GM19463 (cell line): ENCODE measurements at regions not wholly inside any gene's neighbourhood (a gene's known extent, or its start where the extent isn't known, plus 50 kb on each side); places are given as distances from the start of the nearest gene placed in this dataset.
"Not testable (repeated sequence)": the region's sequence is repeated elsewhere in the genome, so short reads cannot be mapped to it uniquely, and the experiment has no call there.

Experiments used
- ATAC-seq: cut with Tn5 transposase; IDR thresholded peaks from one replicate; pipeline ENCODE4 v1.9.1; 2021; ENCODE audit warnings: mild to moderate bottlenecking, moderate library complexity; ENCODE audit not compliant: unreplicated experiment

- ATAC-seq: no peak
Measured at GRCh38 chr1:29388884-29389283, 152.6 kb downstream of the PTPRU start.

- ATAC-seq: no peak
Measured at GRCh38 chr1:29388170-29388569, 151.8 kb downstream of the PTPRU start.

DNA sequence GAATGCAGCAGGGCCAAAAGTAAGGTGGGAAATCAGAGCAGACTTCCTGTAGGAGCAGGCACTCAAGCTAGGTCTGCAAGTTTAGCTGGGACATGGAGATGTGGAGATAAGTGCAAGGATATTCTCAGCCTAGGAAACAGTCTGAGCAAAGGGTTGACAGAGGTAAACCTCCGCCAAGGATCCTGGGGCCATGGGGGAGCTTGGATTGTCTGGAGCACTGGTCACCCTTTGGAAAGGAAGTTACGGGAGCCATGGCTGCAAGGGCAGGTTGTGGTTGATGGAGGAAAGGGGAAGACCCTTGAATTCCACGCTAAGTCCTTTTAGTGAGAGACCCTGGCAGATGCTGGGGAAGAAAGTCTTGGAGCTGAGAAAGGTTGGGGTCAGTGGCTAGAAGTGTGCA, 150.9 kb downstream of the PTPRU start:
- ATAC-seq: no peak

- ATAC-seq: not testable (repeated sequence)
Measured at GRCh38 chr1:29386453-29386852, 150.1 kb downstream of the PTPRU start.

- no peak for ATAC-seq
Measured at GRCh38 chr1:29385966-29386365, 149.6 kb downstream of the PTPRU start.

- ATAC-seq: no peak
Measured at GRCh38 chr1:29384496-29385015, 148.2 kb downstream of the PTPRU start.

GRCh38 chr1:29383746-29384371, 147.5 kb downstream of the PTPRU start:
- no peak for ATAC-seq

- ATAC-seq: no peak
Measured at GRCh38 chr1:29382851-29383745, 146.8 kb downstream of the PTPRU start.

DNA sequence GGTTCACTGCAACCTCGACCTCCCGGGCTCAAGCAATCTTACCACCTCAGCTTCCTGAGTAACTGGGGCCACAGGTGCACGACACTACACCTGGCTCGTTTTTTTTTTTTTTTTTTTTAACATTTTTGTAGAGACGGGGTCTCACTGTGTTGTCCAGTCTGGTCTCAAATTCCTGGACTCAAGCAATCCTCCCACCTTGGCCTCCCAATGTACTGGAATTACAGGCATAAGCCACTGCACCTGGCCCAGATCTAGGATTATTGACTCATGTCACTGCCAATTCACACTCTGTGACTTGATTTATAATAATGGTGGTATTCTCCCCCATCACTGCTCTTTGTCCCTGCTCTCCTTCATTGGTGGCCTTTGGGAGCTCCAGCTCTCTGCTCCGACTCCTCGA, 145.1 kb downstream of the PTPRU start:
- no peak for ATAC-seq

GRCh38 chr1:29380532-29380931, 144.2 kb downstream of the PTPRU start:
- no peak for ATAC-seq

DNA sequence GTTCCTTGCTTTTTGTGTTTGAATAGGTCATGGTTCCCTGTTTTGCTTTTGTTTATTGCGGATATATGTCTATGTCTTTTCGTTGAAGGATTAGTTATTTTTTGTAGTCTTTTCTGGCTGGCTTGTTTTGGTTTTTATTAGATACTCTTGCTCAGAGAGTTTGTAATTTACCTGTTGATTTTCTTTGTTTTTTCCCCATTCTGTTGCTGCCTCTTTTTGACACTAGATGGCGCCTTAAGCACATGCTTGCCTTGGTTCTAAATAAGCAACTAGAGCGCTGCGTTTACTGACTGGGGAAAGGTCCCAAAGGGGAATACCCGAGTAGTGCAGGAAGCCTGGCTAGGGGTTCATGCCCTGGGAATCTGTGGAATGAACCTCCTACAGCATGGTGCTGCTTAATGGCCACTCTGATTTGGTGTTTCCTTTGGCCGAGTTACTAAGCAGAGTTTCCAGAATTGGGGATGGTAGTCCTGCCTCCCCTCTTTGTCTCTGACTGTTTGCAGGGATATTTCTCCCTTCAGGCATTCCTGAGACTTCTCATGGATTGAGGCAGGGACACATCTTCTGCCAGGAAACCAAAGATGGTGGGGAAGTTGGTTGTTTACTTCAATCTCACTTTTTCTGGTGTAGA, 143.2 kb downstream of the PTPRU start:
- ATAC-seq: no peak
